M059J (cell line): ENCODE measurements at regions not wholly inside any gene's neighbourhood (a gene's known extent, or its start where the extent isn't known, plus 50 kb on each side); places are given as distances from the start of the nearest gene placed in this dataset.

ENCODE experiments used
- DNase-seq: peaks from one replicate; pipeline ENCODE4 v3.0.0-alpha.2; 2012; ENCODE audit warnings: low read depth

GRCh38 chr7:424301-424935, 95.2 kb downstream of the PDGFA start:
- no peak for DNase-seq

GRCh38 chr7:424961-425793, 94.5 kb downstream of the PDGFA start:
- DNase-seq, result peak; percentile 11

- DNase-seq, result no peak
Observed at GRCh38 chr7:425794-426188, 93.9 kb downstream of the PDGFA start.

DNA sequence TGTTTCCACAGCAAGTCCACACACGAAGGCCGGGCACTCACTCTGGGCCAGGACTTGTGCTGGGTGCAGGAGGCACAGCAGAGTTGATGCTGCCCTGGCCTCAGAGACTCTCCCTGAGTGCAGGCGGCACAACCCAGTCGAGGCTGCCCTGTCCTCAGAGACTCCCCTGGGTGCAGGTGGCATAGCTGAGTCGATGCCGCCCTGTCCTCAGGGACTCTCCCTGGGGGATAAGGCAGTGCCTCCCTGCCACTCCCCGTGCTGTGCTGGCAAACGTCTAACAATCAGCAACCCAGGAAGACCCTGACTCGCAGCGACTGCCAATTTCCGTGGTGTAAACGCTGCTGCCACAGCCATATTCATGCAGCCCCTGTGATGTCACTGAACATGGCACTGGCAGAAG, 93.1 kb downstream of the PDGFA start:
- DNase-seq, result no peak

GRCh38 chr7:427506-428103, 92.0 kb downstream of the PDGFA start:
- DNase-seq, result no peak

GRCh38 chr7:428387-428786, 91.3 kb downstream of the PDGFA start:
- no peak for DNase-seq

DNA sequence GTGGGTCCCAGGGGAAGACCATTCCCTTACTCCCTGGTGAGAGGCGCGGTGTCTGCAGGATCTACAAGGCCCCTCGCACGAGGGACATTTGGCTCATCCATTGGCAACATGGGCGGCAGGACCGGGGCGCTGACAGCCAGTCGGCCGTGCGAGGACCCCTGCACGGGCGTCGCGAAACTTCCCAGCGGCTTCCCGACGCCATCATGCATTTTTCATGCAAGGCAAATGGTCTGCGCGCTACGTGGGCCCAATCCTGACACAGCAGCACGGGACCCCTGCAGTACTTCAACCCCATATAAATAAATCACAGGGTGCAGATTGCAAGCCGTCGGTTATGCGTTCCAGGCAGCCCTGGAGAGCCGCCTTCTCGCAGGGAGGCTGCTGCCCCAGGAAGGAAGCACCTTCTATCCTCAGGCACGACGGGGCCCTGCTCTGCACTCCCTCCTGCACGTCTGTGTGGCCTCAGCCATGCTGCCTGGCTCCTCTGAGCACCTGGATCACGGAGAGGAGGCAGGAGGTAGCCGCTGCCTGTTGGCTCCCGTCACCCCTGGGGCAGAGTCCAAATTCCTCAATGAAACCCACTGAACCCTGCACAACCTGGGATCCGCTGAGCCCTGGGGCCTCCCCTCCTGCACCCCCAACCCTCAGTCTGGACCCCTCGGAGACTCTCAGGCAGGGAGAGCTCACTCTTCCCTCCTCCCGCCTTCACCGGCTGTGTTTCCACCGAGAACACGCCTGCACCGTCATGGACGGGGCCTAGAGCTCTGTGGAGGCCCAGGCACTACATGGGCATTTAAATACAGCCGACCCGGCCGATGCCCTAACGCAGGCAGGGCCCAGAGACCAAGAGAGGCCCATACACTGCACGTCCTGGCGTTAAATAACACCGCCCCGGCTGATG, 90.5 kb downstream of the PDGFA start:
- DNase-seq, result no peak

- no peak for DNase-seq
Observed at GRCh38 chr7:429828-430180, 89.8 kb downstream of the PDGFA start.

DNA sequence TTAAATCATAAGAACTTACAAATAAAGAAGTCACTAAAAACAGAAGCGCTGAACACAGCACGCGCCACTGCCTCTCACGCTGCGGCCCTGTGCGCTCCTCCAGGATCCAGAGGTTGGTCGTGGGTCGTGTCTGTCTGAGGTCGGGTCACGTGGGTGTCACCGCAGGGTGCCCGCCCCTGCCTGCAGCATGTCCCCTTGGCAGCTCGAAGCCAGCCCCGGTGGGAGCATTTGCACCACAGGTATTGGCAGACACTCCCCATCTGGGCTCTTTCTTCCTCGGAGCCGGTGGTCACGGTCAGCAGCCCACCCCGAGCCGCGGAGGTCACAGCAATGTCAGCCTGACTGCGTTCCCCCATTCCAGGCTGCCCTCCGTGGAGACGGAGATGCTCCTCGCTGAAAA, 88.6 kb downstream of the PDGFA start:
- DNase-seq, result no peak

DNA sequence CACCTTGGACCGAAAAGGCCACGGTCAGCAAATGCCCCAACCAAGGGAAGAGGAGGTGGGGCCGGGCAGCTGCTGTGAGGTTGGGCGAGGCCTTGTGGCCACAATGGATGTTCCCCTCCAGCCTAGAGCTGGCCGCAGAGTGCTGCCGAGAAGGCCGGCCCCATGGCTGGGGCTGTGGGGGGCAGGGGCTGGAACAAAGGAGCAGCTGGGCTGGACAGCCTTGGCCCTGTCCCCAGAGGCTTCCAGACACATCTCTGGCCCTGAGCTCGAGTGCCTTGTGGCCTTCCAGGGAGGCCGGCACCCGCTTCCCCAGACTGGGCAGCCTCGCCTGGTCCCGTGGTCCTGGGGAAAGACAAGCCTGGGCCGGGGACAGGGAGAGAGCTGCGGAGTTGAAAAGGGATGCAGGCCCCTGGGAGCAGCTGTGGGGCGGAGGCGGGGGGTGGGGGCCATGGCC, 88.0 kb downstream of the PDGFA start:
- DNase-seq, result no peak

DNA sequence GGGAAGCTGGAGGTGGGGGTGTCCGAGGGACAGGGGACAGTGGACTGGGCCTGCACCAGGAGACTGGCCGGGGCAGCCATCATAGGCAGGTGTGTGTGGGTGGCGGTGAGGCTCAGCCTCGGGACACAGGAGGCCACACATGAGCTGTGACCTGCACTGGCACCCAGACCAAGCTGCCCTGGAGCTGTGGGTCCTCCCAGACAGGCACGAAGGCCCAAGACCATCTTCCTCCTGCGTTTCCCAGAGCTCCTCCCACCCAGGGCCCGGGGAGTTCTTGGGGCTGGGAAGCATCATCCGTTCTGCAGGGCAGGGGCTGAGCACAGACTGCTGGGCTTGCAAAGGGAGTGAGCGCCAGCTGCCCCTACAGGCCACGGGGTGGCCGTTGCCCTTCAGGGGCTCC, 87.4 kb downstream of the PDGFA start:
- DNase-seq, result no peak

DNA sequence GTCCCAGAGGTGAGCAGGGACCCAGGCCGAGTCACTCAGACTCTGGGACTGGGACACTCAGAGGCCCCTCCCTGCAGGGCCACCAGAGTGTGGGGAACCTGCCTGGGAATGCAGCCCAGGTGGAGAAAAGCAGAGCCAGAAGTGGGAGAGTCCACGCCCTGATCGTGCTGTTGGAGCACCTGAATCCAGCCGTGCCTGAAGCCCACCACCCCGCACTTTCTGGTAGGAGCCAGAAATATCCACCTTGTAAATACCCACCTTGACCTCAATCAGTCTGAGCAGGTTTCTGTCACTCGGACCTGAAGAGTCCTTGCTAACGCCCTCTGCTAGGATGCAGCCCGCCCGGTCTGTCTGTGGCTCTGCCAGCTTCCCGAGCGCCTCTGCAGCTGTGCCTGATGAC, 86.7 kb downstream of the PDGFA start:
- no peak for DNase-seq

GRCh38 chr7:433558-433957, 86.1 kb downstream of the PDGFA start:
- DNase-seq, result no peak

DNA sequence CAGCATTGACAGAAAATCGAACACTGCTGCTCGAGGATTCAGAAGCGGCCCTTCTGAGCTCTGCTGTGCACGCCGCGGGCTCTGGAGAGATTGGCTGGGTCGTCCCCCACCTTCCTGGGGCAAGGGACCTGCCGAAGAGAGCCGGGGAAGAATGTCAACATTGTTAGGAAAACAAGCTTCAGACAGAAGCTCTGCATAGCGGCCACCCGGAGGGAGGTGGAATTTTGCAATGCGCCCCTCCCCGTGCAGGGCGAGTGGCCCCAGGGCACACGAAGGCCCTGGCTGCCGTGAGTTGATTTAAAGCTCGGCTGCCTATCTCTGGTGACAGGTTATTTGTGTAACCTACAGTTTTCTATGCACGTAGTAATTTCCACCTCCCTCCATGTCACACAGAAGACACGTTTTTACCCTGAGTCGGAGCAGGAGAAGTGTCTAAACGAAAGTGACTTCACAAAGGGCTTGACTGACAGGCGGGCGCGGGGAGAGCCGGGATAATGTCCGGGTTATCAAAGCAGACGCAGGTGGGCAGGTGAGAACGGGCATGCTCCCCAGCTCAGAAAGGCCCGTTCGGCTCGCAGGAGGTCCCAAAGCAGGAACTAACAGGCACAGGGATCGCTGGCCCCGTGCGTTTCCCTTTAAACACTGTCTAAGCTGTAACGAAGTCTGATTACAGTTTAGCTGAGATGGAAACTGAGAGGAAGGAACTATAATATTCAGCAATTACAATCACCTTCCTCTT, 84.6 kb downstream of the PDGFA start:
- DNase-seq, result no peak

- peak; percentile 26 for DNase-seq
Observed at GRCh38 chr7:435630-436366, 83.8 kb downstream of the PDGFA start.

DNA sequence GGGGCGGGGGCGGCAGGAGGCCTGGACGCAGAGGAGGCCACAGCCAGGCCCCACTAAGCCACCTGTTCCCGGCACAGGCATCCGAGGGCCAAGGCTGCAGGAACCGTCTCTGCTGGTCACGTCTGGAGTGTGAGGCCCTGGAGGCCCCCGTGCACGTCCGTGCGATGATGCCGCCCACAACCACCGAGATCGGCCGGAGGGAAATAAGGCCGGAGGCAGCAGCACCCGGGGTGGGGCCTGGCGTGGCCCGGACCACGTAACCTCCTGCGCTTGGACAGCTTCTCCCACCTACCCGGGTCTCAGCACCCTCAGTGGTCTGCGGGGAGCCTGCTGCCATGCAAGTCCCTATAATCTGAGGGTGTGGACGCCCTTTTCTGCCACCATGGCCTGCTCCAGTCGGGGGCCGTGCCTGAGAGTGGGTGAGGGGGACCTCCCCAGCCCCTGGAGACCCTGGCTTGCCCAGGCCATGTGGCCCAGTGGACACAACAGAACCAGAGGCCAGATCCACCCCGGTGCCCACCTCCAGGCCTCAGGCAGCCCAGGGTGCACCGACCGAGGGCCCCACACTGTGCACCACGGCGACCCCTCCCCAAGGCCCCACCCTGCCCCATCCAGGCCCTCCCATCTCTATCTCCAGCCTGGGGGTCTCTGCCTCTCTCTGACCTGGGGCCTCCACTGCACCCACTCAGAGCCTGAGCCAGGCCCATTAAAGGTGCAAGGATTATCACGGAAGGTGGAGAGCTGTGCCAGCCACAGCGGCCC, 83.1 kb downstream of the PDGFA start:
- DNase-seq, result no peak

GRCh38 chr7:437329-438251, 82.1 kb downstream of the PDGFA start:
- DNase-seq, result no peak

DNA sequence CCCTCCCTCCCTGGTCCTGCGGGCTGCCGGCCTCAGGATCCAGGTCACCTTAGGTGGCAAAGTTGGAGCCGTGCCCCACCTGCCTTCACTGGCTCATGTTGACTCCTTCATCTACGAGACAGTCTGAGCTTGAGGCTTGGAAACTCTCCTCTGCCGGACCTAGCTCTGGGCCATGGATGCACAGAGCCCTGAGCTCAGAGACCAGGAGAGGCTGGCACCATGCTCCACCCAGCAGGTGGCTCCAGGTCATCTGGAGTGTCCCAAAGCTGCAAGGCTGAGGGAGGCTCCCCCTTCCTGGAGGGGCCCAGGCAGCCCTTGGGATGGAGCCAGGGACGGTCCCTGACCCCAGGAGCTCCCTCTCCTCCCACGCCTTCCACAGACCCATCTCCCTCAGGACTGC, 81.3 kb downstream of the PDGFA start:
- no peak for DNase-seq

GRCh38 chr7:438916-439315, 80.7 kb downstream of the PDGFA start:
- DNase-seq, result no peak
